ENCODE measurements at regions not wholly inside any gene's neighbourhood (a gene's known extent, or its start where the extent isn't known, plus 50 kb on each side); places are given as distances from the start of the nearest gene placed in this dataset.

DNA sequence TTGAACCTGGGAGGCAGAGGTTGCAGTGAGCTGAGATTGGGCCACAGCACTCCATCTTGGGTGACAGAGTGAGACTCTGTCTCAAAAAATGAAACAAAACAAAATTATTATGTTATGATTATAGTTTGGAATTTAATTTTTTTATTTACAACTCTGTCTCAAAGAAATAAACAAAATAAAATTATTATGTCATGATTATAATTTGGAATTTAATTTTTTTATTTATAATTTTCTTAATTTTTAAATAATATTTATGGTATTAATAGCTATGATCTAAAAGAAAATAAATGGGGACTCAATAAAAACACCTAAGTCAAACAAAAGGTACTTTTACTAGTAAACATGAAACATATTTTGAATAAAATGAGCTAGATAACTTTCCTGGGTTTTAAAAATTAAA lies 994.8 kb upstream of the GHITM start:
- TF ChIP-seq POLR2A (IDR thresholded peaks at IDR 0.05) (no peak), EP300 (IDR thresholded peaks at IDR 0.05) (no peak)
- TF ChIP-seq, protein P1, sequence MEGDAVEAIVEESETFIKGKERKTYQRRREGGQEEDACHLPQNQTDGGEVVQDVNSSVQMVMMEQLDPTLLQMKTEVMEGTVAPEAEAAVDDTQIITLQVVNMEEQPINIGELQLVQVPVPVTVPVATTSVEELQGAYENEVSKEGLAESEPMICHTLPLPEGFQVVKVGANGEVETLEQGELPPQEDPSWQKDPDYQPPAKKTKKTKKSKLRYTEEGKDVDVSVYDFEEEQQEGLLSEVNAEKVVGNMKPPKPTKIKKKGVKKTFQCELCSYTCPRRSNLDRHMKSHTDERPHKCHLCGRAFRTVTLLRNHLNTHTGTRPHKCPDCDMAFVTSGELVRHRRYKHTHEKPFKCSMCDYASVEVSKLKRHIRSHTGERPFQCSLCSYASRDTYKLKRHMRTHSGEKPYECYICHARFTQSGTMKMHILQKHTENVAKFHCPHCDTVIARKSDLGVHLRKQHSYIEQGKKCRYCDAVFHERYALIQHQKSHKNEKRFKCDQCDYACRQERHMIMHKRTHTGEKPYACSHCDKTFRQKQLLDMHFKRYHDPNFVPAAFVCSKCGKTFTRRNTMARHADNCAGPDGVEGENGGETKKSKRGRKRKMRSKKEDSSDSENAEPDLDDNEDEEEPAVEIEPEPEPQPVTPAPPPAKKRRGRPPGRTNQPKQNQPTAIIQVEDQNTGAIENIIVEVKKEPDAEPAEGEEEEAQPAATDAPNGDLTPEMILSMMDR (IDR thresholded peaks at IDR 0.05), result no peak
